Endodermal cell (in vitro differentiated cells): ENCODE measurements at regions not wholly inside any gene's neighbourhood (a gene's known extent, or its start where the extent isn't known, plus 50 kb on each side); places are given as distances from the start of the nearest gene placed in this dataset.

Experiments used
- DNase-seq: peaks from one replicate; pipeline ENCODE4 v3.0.0-alpha.2; 2017
- H3K27ac ChIP-seq: 2 replicates; pipeline ENCODE4 v1.5.1; 2013; ENCODE audit warnings: mild to moderate bottlenecking, low read depth, low read length, moderate library complexity
- H3K27me3 ChIP-seq: 2 replicates; pipeline ENCODE4 v1.6.1; 2013; ENCODE audit warnings: mild to moderate bottlenecking, low read length, moderate library complexity; ENCODE audit not compliant: insufficient read depth, control insufficient read depth, poor library complexity, severe bottlenecking
- H3K36me3 ChIP-seq: 2 replicates; pipeline ENCODE4 v1.7.0; 2013; ENCODE audit warnings: mild to moderate bottlenecking, low read length, moderate library complexity; ENCODE audit not compliant: control insufficient read depth, insufficient read depth
- H3K4me1 ChIP-seq: one replicate; pipeline ENCODE4 v1.7.0; 2013; ENCODE audit warnings: low read length; ENCODE audit not compliant: control insufficient read depth, insufficient read depth
- H3K4me3 ChIP-seq: 2 replicates; pipeline ENCODE4 v1.5.1; 2013; ENCODE audit warnings: mild to moderate bottlenecking, low read length, moderate library complexity
- H3K9ac ChIP-seq: 2 replicates; pipeline ENCODE4 v1.6.1; 2013; ENCODE audit warnings: mild to moderate bottlenecking, low read length, moderate library complexity; ENCODE audit not compliant: poor library complexity, severe bottlenecking; ENCODE audit errors: extremely low read depth
- H3K9me3 ChIP-seq: 2 replicates; pipeline ENCODE4 v1.6.1; 2013; ENCODE audit warnings: mild to moderate bottlenecking, low read length, moderate library complexity; ENCODE audit not compliant: control insufficient read depth
- H3K27ac Mint-ChIP-seq: 2 replicates; pipeline ENCODE4 v1.8.0; 2020; ENCODE audit warnings: mixed read lengths
- H3K27me3 Mint-ChIP-seq: 2 replicates; pipeline ENCODE4 v1.8.0; 2021; ENCODE audit warnings: mild to moderate bottlenecking, mixed read lengths; ENCODE audit not compliant: insufficient read depth
- H3K36me3 Mint-ChIP-seq: 2 replicates; pipeline ENCODE4 v1.8.0; 2020; ENCODE audit warnings: low read depth, mixed read lengths
- H3K4me1 Mint-ChIP-seq: 2 replicates; pipeline ENCODE4 v1.8.0; 2020; ENCODE audit warnings: mixed read lengths
- H3K4me3 Mint-ChIP-seq: 2 replicates; pipeline ENCODE4 v1.8.0; 2020; ENCODE audit warnings: mild to moderate bottlenecking, moderate library complexity, mixed read lengths
- H3K9me3 Mint-ChIP-seq: 2 replicates; pipeline ENCODE4 v1.8.0; 2020; ENCODE audit warnings: mild to moderate bottlenecking, mixed read lengths
- CTCF ChIP-seq: fragments of 200-600 bp; sonication (generic); conservative IDR thresholded peaks from 2 replicates; pipeline ENCODE4 v1.5.0; 2021; ENCODE audit warnings: antibody characterized with exemption, mild to moderate bottlenecking
- WGBS, 2 experiments: methylation state at CpG; one replicate each; pipeline versions ENCODE4 v1.1.5 to v1.1.7; 2013; ENCODE audit warnings: missing lambda C conversion rate in 2 of 2, mixed read lengths in 1 of 2; ENCODE audit not compliant: insufficient coverage in 1 of 2, insufficient read length in 1 of 2; 5-methylcytosine and 5-hydroxymethylcytosine counted together

GRCh38 chr1:234546387-234546704 is 63.6 kb downstream of the IRF2BP2 start:
- Histone ChIP-seq H3K27me3 (no peaks in the 10 kb centered on the region), H3K27ac (no peak overlapping the region), H3K4me3 (no peak overlapping the region), H3K9me3 (no peaks in the 10 kb centered on the region), H3K9ac (no peak overlapping the region), H3K4me1 (peaks cover 16% of the 10 kb centered on the region), H3K36me3 (no peaks in the 10 kb centered on the region)
- TF ChIP-seq CTCF = no peak
- H3K27ac Mint-ChIP-seq = no peak overlapping the region
- H3K4me1 Mint-ChIP-seq = peaks cover 49% of the 10 kb centered on the region
- peaks cover 6% of the 10 kb centered on the region for H3K27me3 Mint-ChIP-seq
- H3K9me3 Mint-ChIP-seq = no peaks in the 10 kb centered on the region
- H3K4me3 Mint-ChIP-seq = no peak overlapping the region
- H3K36me3 Mint-ChIP-seq = no peaks in the 10 kb centered on the region
- no peak for DNase-seq
- 90 to 93% methylated on average over 3 to 6 of the region's 7 CpGs for WGBS, 2 experiments

DNA sequence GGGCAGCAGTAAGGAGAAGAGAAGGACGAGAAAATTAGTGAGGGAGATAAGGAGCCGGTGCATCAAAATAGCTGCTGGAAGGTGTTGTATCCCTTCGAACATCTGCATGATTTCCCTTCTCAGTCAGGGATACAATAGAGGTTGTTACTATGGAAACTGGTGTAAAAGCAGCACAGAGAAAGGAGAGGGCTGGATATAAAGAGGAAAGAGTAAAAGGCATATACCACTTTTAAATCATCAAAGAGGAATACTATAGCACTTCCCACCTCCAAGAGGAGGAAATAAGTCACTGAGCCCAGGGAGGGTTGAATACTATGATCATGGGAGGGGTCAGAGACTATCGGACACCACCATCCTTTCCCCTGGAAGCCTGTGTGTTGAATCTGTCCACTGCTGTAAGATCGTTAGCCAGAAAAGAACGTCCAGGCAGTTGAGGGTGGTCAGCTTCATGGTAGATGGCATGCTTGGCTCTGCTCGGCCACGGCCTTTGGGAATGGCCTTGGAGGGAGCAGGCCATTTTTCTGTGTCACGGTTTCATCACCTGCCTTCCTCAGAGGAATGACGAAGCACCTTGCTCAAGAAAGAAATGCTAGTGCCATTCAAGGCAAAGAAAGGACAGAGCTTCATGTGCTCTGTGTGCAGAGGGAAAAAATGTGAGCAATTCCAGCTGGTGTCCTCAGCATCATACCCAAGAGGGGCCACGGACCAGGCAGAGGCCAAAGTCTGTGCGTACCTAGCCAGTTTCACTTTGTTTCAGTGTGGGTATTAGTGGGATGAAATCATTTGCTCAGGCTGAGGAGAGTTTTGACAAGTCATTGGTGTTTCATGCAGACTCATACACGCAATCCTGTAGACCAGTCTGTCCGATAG is 64.2 kb downstream of the IRF2BP2 start:
- no peak for DNase-seq
- H3K27ac Mint-ChIP-seq = no peak overlapping the region
- Histone ChIP-seq H3K4me1 (peaks cover 16% of the 10 kb centered on the region), H3K9ac (no peak overlapping the region), H3K27me3 (no peaks in the 10 kb centered on the region), H3K9me3 (no peaks in the 10 kb centered on the region), H3K4me3 (no peak overlapping the region), H3K36me3 (no peaks in the 10 kb centered on the region), H3K27ac (peak overlapping the region; percentile 6)
- H3K4me1 Mint-ChIP-seq = peaks cover 49% of the 10 kb centered on the region
- TF ChIP-seq CTCF = no peak
- WGBS, 2 experiments = 85 to 94% methylated on average over 12 to 14 of the region's 14 CpGs
- H3K27me3 Mint-ChIP-seq = peaks cover 6% of the 10 kb centered on the region
- H3K4me3 Mint-ChIP-seq = no peak overlapping the region
- no peaks in the 10 kb centered on the region for H3K9me3 Mint-ChIP-seq
- no peaks in the 10 kb centered on the region for H3K36me3 Mint-ChIP-seq

DNA sequence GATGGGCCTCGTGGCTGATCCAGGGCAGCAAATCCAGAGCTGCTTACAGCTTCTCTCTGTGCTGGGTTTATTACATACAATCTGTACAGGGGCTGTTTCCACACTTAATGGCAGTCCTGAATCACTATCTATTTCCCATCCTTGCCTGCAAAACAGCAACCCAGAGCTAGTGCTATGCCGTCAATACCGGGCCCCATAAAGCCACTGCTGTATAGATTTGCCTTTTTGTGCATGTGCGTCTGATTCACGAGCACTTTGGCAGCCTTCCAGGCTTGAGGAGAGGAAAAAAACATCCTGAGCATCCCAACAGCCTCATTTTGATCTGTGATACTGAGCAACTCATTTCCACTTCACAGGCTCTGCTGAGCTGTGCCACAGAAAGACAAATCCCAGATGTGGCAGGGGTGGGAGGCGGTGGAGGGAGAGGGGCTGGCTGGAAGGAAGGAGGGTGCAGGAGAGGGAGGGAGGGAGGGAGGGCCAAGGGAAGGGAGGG is 65.2 kb upstream of the TARBP1 start:
- peaks cover 6% of the 10 kb centered on the region for H3K27me3 Mint-ChIP-seq
- Histone ChIP-seq H3K4me1 (peaks cover 16% of the 10 kb centered on the region), H3K27ac (no peak overlapping the region), H3K27me3 (no peaks in the 10 kb centered on the region), H3K9ac (no peak overlapping the region), H3K36me3 (no peaks in the 10 kb centered on the region), H3K9me3 (no peaks in the 10 kb centered on the region), H3K4me3 (no peak overlapping the region)
- peaks cover 51% of the 10 kb centered on the region for H3K4me1 Mint-ChIP-seq
- H3K36me3 Mint-ChIP-seq = no peaks in the 10 kb centered on the region
- no peaks in the 10 kb centered on the region for H3K9me3 Mint-ChIP-seq
- no peak overlapping the region for H3K27ac Mint-ChIP-seq
- H3K4me3 Mint-ChIP-seq = no peak overlapping the region
- 93 to 100% methylated on average over 3 to 6 of the region's 6 CpGs for WGBS, 2 experiments
- TF ChIP-seq CTCF = no peak
- peak; percentile 42 for DNase-seq
